ENCODE measurements at regions not wholly inside any gene's neighbourhood (a gene's known extent, or its start where the extent isn't known, plus 50 kb on each side); places are given as distances from the start of the nearest gene placed in this dataset.
"Not testable (repeated sequence)": the region's sequence is repeated elsewhere in the genome, so short reads cannot be mapped to it uniquely, and the experiment has no call there.

DNA sequence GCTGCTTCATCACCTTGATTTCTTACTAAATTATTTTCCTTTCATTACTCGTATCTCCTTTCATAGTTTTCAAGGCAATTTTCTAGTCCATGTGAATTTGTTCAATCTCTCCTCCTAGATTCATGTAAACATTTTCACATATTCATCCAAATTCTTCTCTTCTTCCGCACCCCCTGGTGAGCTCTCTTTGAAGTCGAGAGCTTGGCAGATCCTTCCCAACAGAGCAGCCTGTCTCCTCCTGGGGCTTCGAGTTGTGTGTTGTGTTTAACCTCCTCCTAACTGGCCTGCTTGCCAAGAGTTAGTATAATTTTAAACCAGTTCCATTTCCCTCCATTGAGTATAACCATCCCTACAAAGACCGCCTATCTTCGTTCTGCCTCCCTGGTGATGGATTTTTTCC lies 272.4 kb upstream of the CELF2 start:
- TF ChIP-seq ZNF274 (IDR thresholded peaks at IDR 0.05; ENCODE audit: low read depth, low read length): no peak
- H3K4me3 ChIP-seq (ENCODE audit: low read length): no peak overlapping the region

DNA sequence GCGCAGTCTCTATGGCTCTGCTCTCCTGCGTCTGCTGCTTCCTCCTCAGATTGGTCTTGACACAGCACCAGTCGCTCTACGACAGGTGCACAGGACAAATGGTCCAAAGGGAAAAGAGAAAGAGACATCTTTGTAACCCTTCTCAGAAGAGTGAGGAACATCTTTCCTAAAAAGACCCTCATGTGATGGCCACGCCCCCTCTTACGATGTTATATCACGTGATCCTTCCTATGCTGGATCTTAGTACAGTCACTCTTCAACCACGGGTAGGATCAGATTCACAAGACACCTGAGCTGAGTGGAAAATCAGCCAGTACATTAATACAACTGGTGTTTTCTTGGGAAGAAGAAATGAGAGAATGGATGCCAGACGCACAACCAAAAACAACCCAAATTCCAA lies 262.2 kb upstream of the CELF2 start:
- H3K4me3 ChIP-seq (ENCODE audit: low read length): no peak overlapping the region
- no peak for TF ChIP-seq ZNF274 (IDR thresholded peaks at IDR 0.05; ENCODE audit: low read depth, low read length)

DNA sequence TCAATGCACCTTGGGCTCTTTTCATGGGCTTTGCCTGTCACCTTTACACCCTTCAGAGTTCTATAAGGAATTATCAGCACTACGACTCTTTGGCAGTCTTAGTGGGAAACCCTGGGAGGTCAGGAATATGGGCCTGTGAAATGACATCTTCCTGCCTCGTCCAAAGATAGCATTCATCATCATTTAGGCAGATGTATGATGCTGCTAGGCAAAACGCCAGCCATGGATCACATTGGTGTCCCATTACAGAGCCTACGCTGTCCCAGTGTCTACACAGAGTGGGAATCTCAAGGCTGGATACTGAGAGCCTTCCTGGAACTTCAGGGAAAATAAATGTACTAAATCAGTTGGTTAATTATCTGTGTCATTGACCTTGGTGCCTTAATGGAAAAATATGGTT lies 259.4 kb upstream of the CELF2 start:
- H3K4me3 ChIP-seq (ENCODE audit: low read length): no peak overlapping the region

DNA sequence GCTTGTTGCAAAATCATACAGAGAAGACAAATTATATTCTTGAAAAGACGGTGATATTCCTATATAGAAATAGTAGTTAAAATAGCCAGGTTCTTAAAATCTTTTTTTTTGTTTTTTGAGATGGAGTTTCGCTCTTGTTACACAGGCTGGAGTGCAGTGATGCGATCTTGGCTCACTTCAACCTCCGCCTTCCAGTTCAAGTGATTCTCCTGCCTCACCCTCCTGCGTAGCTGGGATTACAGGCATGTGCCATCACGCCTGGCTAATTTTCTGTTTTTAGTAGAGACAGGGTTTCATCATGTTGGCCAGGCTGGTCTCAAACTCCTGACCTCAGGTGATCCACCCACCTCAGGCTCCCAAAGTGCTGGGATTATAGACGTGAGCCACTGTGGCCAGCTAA lies 257.9 kb upstream of the CELF2 start:
- not testable (repeated sequence) for H3K4me3 ChIP-seq (ENCODE audit: low read length)

More for the DNA sequence above, 259.4 kb upstream of the CELF2 start:
- TF ChIP-seq ZNF274 (IDR thresholded peaks at IDR 0.05; ENCODE audit: low read depth, low read length): no peak

- no peak overlapping the region for H3K4me3 ChIP-seq (ENCODE audit: low read length)
- TF ChIP-seq ZNF274 (IDR thresholded peaks at IDR 0.05; ENCODE audit: low read depth, low read length): no peak
These were observed 252.7 kb upstream of the CELF2 start for GRCh38 chr10:10765017-10765416.

- no peak for TF ChIP-seq ZNF274 (IDR thresholded peaks at IDR 0.05; ENCODE audit: low read depth, low read length)
- no peak overlapping the region for H3K4me3 ChIP-seq (ENCODE audit: low read length)
These were observed 245.3 kb upstream of the CELF2 start for GRCh38 chr10:10772411-10772810.

GRCh38 chr10:10772874-10773508 lies 244.7 kb upstream of the CELF2 start:
- no peak overlapping the region for H3K4me3 ChIP-seq (ENCODE audit: low read length)
- TF ChIP-seq ZNF274 (IDR thresholded peaks at IDR 0.05; ENCODE audit: low read depth, low read length): no peak

GRCh38 chr10:10774416-10774815 lies 243.3 kb upstream of the CELF2 start:
- H3K4me3 ChIP-seq (ENCODE audit: low read length): no peak overlapping the region
- no peak for TF ChIP-seq ZNF274 (IDR thresholded peaks at IDR 0.05; ENCODE audit: low read depth, low read length)

DNA sequence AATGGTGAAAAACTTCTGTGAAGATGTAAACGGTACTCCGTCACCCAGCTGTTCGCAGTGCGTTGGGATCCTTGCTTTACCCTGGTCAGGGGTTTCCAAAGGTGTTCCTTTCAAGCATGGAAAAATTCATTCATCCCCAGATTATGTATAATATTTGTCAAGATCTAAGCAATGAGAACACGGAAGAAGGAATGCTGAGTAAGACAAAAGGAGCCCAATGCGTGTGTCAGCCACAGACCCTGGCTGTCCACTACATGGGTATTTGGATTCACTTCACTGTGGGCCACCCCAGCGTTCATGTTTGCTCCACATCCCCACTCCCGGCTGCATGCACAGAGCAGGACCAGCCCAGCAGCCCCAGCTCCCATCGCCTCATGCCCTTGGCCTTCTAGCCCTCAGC lies 241.3 kb upstream of the CELF2 start:
- no peak for TF ChIP-seq ZNF274 (IDR thresholded peaks at IDR 0.05; ENCODE audit: low read depth, low read length)
- no peak overlapping the region for H3K4me3 ChIP-seq (ENCODE audit: low read length)

DNA sequence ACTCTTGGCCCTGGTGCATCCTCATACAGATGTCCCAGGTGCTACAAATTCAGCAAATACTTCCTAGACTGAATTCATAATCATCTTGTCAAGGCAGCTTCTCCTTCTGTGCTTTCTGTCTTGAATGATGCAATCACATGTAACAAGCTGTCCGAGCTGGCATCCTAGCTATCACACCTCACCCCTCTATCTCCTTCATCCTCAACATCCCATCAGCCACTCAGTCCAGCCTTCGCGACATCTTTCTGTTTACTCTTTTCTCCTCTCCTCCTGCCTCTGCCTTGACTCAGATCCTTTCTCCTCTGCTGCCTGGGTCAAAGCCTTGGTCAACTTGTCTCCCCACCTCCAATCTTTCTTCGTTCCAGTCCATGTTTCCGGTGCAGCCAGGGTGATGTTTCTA lies 240.4 kb upstream of the CELF2 start:
- no peak for TF ChIP-seq ZNF274 (IDR thresholded peaks at IDR 0.05; ENCODE audit: low read depth, low read length)
- H3K4me3 ChIP-seq (ENCODE audit: low read length): no peak overlapping the region

GRCh38 chr10:10777723-10778122 lies 239.9 kb upstream of the CELF2 start:
- no peak for TF ChIP-seq ZNF274 (IDR thresholded peaks at IDR 0.05; ENCODE audit: low read depth, low read length)
- H3K4me3 ChIP-seq (ENCODE audit: low read length): no peak overlapping the region

DNA sequence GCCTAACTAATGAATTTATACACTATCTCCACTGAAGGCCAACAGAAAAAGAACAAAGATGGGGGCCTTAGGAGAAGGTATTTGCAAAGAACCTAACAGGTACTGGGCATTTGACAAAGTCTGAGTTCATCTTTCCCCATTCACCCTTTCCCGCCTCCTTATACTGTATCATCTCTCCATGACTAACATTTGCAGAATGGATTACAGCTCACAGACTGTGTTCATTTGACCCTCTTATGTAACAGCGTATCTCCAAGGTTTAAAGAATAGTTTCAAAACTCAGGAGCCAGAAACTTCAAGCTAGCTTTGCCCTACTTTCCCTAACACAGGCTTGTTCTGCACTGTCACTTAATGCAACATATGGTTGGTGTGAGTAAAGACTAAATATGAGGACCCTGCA lies 238.7 kb upstream of the CELF2 start:
- no peak overlapping the region for H3K4me3 ChIP-seq (ENCODE audit: low read length)
- TF ChIP-seq ZNF274 (IDR thresholded peaks at IDR 0.05; ENCODE audit: low read depth, low read length): no peak

- TF ChIP-seq ZNF274 (IDR thresholded peaks at IDR 0.05; ENCODE audit: low read depth, low read length): no peak
- H3K4me3 ChIP-seq (ENCODE audit: low read length): no peak overlapping the region
These were observed 238.2 kb upstream of the CELF2 start for GRCh38 chr10:10779511-10779910.

DNA sequence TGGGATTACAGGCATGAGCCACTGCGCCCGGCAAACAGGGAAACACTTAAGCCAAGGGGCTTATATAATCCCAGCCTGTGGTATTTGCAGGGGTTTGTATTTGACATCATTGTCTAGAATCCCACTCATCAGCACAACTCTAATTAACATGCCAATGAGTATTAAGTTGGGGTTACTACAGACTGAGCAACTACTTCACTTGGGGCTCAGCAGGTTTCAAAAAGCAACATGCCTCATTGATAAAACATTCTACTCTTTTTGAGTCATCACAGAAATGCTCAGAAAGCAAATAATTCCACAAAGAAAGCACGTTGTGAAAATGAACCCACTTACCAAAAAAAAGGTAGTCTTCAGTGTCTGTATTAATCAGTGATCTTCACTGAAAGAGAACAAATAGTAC lies 236.9 kb upstream of the CELF2 start:
- TF ChIP-seq ZNF274 (IDR thresholded peaks at IDR 0.05; ENCODE audit: low read depth, low read length): no peak
- H3K4me3 ChIP-seq (ENCODE audit: low read length): no peak overlapping the region

DNA sequence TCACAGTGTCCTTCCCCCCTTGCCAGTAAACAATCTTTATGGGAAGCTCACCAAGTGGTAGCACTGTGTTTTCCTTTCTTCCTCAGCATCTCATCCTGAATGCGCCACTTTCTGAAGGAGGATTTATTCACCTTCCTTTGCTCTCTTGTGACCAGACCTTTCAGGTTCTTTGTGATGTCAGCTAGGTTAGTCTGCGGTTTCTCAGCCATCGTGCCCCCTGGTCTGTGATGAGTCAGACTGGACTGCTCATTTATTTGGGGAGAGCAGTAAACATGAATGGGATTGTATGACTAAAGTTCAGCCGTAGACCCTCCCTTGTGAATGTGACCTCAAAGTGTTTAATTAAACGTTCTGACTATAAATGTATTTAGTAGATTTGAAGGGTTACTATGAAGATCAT lies 235.1 kb upstream of the CELF2 start:
- no peak for TF ChIP-seq ZNF274 (IDR thresholded peaks at IDR 0.05; ENCODE audit: low read depth, low read length)

GRCh38 chr10:10785627-10786026 lies 232.0 kb upstream of the CELF2 start:
- no peak for TF ChIP-seq ZNF274 (IDR thresholded peaks at IDR 0.05; ENCODE audit: low read depth, low read length)
- no peak overlapping the region for H3K4me3 ChIP-seq (ENCODE audit: low read length)

More for the DNA sequence above, 235.1 kb upstream of the CELF2 start:
- no peak overlapping the region for H3K4me3 ChIP-seq (ENCODE audit: low read length)

All from GM08714 (cell line).